ENCODE measurements at regions not wholly inside any gene's neighbourhood (a gene's known extent, or its start where the extent isn't known, plus 50 kb on each side); places are given as distances from the start of the nearest gene placed in this dataset.

- TF ChIP-seq EZH2 (IDR thresholded peaks at IDR 0.05; ENCODE audit: insufficient read depth, poor library complexity, severe bottlenecking) (no peak), EZH2phosphoT487 (IDR thresholded peaks at IDR 0.05; ENCODE audit: insufficient read depth, low read depth) (no peak)
Measured at GRCh38 chr14:82328442-82328841, 794.8 kb upstream of the SEL1L start.
